Osteocyte (in vitro differentiated cells): ENCODE measurements at regions not wholly inside any gene's neighbourhood (a gene's known extent, or its start where the extent isn't known, plus 50 kb on each side); places are given as distances from the start of the nearest gene placed in this dataset.

Experiments used
- DNase-seq: peaks from one replicate; pipeline ENCODE4 v3.0.0; 2021; ENCODE audit warnings: mixed read lengths; ENCODE audit not compliant: unreplicated experiment; ENCODE audit errors: extremely low spot score
- H3K27ac Mint-ChIP-seq: one replicate; pipeline ENCODE4 v1.8.0; 2021; ENCODE audit warnings: mild to moderate bottlenecking, mixed read lengths; ENCODE audit not compliant: unreplicated experiment
- H3K27me3 Mint-ChIP-seq: one replicate; pipeline ENCODE4 v1.8.0; 2021; ENCODE audit warnings: mixed read lengths; ENCODE audit not compliant: unreplicated experiment
- H3K36me3 Mint-ChIP-seq: one replicate; pipeline ENCODE4 v1.8.0; 2021; ENCODE audit warnings: mixed read lengths; ENCODE audit not compliant: unreplicated experiment
- H3K4me1 Mint-ChIP-seq: one replicate; pipeline ENCODE4 v1.8.0; 2021; ENCODE audit warnings: mixed read lengths; ENCODE audit not compliant: unreplicated experiment
- H3K4me3 Mint-ChIP-seq: one replicate; pipeline ENCODE4 v1.8.0; 2021; ENCODE audit warnings: mild to moderate bottlenecking, moderate library complexity, mixed read lengths; ENCODE audit not compliant: unreplicated experiment
- H3K9me3 Mint-ChIP-seq: one replicate; pipeline ENCODE4 v1.8.0; 2021; ENCODE audit warnings: mixed read lengths; ENCODE audit not compliant: unreplicated experiment
- CTCF ChIP-seq: fragments of 200-600 bp; sonication (generic); IDR thresholded peaks from 2 replicates; pipeline ENCODE4 v1.5.0; 2021; ENCODE audit warnings: antibody characterized with exemption, mild to moderate bottlenecking, moderate library complexity

- no peak for DNase-seq
- Mint-ChIP-seq H3K36me3 (no peaks in the 10 kb centered on the region), H3K4me3 (no peak overlapping the region), H3K9me3 (no peaks in the 10 kb centered on the region), H3K27me3 (no peaks in the 10 kb centered on the region), H3K4me1 (no peaks in the 10 kb centered on the region), H3K27ac (no peak overlapping the region)
- TF ChIP-seq CTCF: no peak
Observed at GRCh38 chr11:80722629-80723028, 1281.8 kb upstream of the TENM4 start.

GRCh38 chr11:80720295-80720694, 1279.5 kb upstream of the TENM4 start:
- DNase-seq: no peak
- H3K4me3 Mint-ChIP-seq: no peak overlapping the region
- TF ChIP-seq CTCF: no peak
- no peaks in the 10 kb centered on the region for H3K27me3 Mint-ChIP-seq
- no peak overlapping the region for H3K27ac Mint-ChIP-seq
- no peaks in the 10 kb centered on the region for H3K4me1 Mint-ChIP-seq
- H3K9me3 Mint-ChIP-seq: no peaks in the 10 kb centered on the region
- no peaks in the 10 kb centered on the region for H3K36me3 Mint-ChIP-seq

GRCh38 chr11:80719292-80719646, 1278.4 kb upstream of the TENM4 start:
- TF ChIP-seq CTCF: no peak
- Mint-ChIP-seq H3K4me1 (no peaks in the 10 kb centered on the region), H3K27me3 (no peaks in the 10 kb centered on the region), H3K36me3 (no peaks in the 10 kb centered on the region), H3K27ac (no peak overlapping the region), H3K9me3 (no peaks in the 10 kb centered on the region), H3K4me3 (no peak overlapping the region)
- no peak for DNase-seq

GRCh38 chr11:80718611-80719291, 1277.9 kb upstream of the TENM4 start:
- H3K4me3 Mint-ChIP-seq: no peak overlapping the region
- no peaks in the 10 kb centered on the region for H3K9me3 Mint-ChIP-seq
- no peaks in the 10 kb centered on the region for H3K36me3 Mint-ChIP-seq
- H3K27ac Mint-ChIP-seq: no peak overlapping the region
- H3K4me1 Mint-ChIP-seq: no peaks in the 10 kb centered on the region
- DNase-seq: no peak
- no peaks in the 10 kb centered on the region for H3K27me3 Mint-ChIP-seq
- no peak for TF ChIP-seq CTCF

DNA sequence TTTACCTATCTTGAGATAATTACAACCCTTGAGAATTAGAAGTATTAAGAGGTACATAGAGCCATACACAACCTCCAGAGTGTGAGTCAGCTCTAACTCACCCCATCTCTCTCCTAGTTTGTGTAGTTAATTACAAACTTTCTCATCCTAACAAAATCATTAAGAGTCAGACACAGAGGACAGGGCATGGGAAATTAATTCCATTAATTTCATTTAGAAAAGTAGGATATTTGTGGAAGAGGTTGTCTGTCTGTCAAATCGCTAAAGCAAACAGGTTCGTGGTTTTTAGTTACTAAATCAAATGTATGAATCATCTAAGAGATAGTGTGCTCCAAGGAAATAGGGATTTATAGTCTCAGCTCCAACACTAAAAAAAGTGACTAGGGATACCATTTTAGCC, 1261.4 kb upstream of the TENM4 start:
- H3K27me3 Mint-ChIP-seq: no peaks in the 10 kb centered on the region
- H3K4me1 Mint-ChIP-seq: no peaks in the 10 kb centered on the region
- DNase-seq: no peak
- no peak overlapping the region for H3K4me3 Mint-ChIP-seq
- H3K36me3 Mint-ChIP-seq: no peaks in the 10 kb centered on the region
- H3K27ac Mint-ChIP-seq: no peak overlapping the region
- TF ChIP-seq CTCF: no peak
- H3K9me3 Mint-ChIP-seq: peaks cover 4% of the 10 kb centered on the region
